RWPE2 (cell line): ENCODE measurements at regions not wholly inside any gene's neighbourhood (a gene's known extent, or its start where the extent isn't known, plus 50 kb on each side); places are given as distances from the start of the nearest gene placed in this dataset.

Experiments
- ATAC-seq: fragments of 200-7000 bp; cut with Tn5 transposase; 3 replicates; pipeline ENCODE4 v1.9.1; 2021; ENCODE audit warnings: low read depth
- DNase-seq: peaks from one replicate; pipeline ENCODE4 v3.0.0-alpha.2; 2020; ENCODE audit warnings: low spot score
- H3K27ac ChIP-seq: fragments of 450-650 bp; 2 replicates; pipeline ENCODE4 v1.5.1; 2017; ENCODE audit warnings: mild to moderate bottlenecking; ENCODE audit not compliant: poor library complexity, severe bottlenecking
- H3K27me3 ChIP-seq: fragments of 250-450 bp; sonication (Bioruptor Pico); 2 replicates; pipeline ENCODE4 v1.5.1; 2021; ENCODE audit warnings: mild to moderate bottlenecking, moderate library complexity; ENCODE audit not compliant: insufficient read depth, poor library complexity, severe bottlenecking
- H3K36me3 ChIP-seq: fragments of 250-450 bp; sonication (Bioruptor Pico); 2 replicates; pipeline ENCODE4 v1.5.1; 2020; ENCODE audit warnings: low read depth, mild to moderate bottlenecking, moderate library complexity
- H3K4me1 ChIP-seq: fragments of 250-450 bp; sonication (Bioruptor Pico); 2 replicates; pipeline ENCODE4 v1.5.1; 2021; ENCODE audit warnings: mild to moderate bottlenecking, moderate library complexity; ENCODE audit not compliant: insufficient read depth, poor library complexity, severe bottlenecking
- H3K4me3 ChIP-seq: fragments of 250-450 bp; sonication (Bioruptor Pico); 2 replicates; pipeline ENCODE4 v1.5.1; 2021; ENCODE audit warnings: mild to moderate bottlenecking, moderate library complexity; ENCODE audit not compliant: severe bottlenecking
- H3K9me3 ChIP-seq: fragments of 250-450 bp; sonication (Bioruptor Pico); 2 replicates; pipeline ENCODE4 v1.5.1; 2021; ENCODE audit warnings: mild to moderate bottlenecking, moderate library complexity; ENCODE audit not compliant: severe bottlenecking
- TF ChIP-seq, protein P1 (sequence below): fragments of 450-650 bp; IDR thresholded peaks from one replicate; pipeline ENCODE4 v1.5.1; 2017; ENCODE audit warnings: mild to moderate bottlenecking, moderate library complexity; ENCODE audit not compliant: poor library complexity, severe bottlenecking

DNA sequence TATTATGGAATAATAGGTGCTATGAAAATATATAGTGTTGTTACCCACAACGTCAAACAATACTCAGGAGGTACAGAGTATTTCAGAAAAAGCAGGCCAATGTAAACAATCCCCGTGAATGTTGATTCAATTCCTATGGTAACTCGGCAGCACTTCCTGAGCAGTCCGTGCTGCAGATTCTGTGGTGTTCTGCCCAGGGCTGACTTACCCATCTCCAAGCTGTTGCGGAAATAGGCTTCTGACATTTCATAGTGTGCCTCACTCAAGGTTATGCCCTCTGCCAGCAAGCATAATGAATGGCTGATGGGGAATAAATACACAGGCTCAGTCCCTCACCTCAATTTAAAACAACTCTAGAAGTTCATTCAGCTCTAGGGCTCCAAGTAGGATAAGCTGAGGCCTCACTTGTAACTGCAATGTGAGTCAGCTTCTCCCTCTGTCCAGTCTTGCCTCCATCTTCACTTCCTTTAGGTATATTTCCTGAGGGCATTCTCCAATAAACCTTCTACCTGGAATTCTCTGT lies 177.6 kb downstream of the GNAI1 start:
- TF ChIP-seq, protein P1, sequence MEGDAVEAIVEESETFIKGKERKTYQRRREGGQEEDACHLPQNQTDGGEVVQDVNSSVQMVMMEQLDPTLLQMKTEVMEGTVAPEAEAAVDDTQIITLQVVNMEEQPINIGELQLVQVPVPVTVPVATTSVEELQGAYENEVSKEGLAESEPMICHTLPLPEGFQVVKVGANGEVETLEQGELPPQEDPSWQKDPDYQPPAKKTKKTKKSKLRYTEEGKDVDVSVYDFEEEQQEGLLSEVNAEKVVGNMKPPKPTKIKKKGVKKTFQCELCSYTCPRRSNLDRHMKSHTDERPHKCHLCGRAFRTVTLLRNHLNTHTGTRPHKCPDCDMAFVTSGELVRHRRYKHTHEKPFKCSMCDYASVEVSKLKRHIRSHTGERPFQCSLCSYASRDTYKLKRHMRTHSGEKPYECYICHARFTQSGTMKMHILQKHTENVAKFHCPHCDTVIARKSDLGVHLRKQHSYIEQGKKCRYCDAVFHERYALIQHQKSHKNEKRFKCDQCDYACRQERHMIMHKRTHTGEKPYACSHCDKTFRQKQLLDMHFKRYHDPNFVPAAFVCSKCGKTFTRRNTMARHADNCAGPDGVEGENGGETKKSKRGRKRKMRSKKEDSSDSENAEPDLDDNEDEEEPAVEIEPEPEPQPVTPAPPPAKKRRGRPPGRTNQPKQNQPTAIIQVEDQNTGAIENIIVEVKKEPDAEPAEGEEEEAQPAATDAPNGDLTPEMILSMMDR = no peak
- ATAC-seq = peak; percentile 95
- H3K4me3 ChIP-seq = no peak overlapping the region
- no peaks in the 10 kb centered on the region for H3K36me3 ChIP-seq
- DNase-seq = no peak
- no peaks in the 10 kb centered on the region for H3K27me3 ChIP-seq
- no peaks in the 10 kb centered on the region for H3K9me3 ChIP-seq
- H3K27ac ChIP-seq = peak overlapping the region; percentile 92
- H3K4me1 ChIP-seq = peaks cover 24% of the 10 kb centered on the region

DNA sequence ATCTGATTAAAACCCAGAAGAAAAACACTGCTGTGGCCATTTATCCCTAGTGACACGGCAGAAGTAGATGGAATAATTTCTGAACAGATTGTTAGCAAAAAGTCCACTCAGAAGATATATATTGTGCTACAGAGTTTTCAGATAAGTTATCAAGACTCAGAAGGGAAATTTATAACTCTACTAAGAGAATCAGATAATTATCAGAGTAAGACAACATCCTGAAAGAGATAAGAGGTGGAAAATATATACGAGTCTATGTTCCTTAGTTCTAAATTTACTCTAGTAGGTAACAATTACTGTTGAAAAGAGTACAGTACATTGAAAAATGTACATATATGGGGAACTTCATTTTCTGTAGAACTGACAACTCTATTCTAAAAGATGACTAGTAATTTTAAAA lies 176.7 kb downstream of the GNAI1 start:
- Histone ChIP-seq H3K4me3 (no peak overlapping the region), H3K4me1 (peaks cover 24% of the 10 kb centered on the region), H3K9me3 (no peaks in the 10 kb centered on the region), H3K36me3 (no peaks in the 10 kb centered on the region), H3K27ac (peak overlapping the region; percentile 92), H3K27me3 (no peaks in the 10 kb centered on the region)
- ATAC-seq (no peak), DNase-seq (no peak)
- TF ChIP-seq, protein P1 = no peak

- H3K4me3 ChIP-seq = no peak overlapping the region
- H3K36me3 ChIP-seq = no peaks in the 10 kb centered on the region
- no peaks in the 10 kb centered on the region for H3K27me3 ChIP-seq
- TF ChIP-seq, protein P1 = no peak
- H3K9me3 ChIP-seq = no peaks in the 10 kb centered on the region
- peaks cover 24% of the 10 kb centered on the region for H3K4me1 ChIP-seq
- H3K27ac ChIP-seq = no peak overlapping the region
- DNase-seq (no peak), ATAC-seq (no peak)
These were observed 175.4 kb downstream of the GNAI1 start for GRCh38 chr7:80309971-80310549.

GRCh38 chr7:80309377-80309776 lies 174.7 kb downstream of the GNAI1 start:
- Histone ChIP-seq H3K27me3 (no peaks in the 10 kb centered on the region), H3K4me3 (no peak overlapping the region), H3K4me1 (peaks cover 24% of the 10 kb centered on the region), H3K36me3 (no peaks in the 10 kb centered on the region), H3K27ac (no peak overlapping the region), H3K9me3 (no peaks in the 10 kb centered on the region)
- no peak for DNase-seq
- TF ChIP-seq, protein P1 = no peak
- no peak for ATAC-seq

DNA sequence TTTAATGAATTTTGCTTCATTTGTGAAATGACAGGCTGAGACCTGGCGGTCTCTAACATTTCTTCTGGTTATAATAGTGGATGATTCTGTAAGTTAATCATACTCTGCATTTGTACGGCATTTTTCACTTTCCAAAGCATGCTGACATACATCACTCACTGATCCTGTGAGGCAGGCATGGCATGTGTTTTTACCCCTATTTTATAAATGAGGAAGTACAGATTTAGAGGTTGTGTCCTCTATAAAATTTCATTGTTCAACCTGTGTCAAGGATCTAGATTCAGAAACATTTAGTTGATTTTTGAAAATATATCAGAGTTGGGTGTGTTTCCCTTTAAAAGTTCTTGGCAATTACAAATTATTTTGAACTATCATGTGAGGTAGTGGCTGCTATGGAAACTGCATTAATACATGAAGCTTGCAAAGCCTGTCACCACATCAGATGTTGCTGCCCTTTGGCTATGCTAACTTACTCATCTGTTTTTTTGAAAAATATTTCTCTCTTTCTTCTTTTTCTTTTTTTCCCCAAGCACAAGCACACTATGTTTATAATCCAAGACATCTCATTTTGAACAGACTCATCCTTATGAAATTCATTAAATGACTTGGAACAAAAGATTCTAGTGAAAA lies 172.7 kb downstream of the GNAI1 start:
- no peaks in the 10 kb centered on the region for H3K27me3 ChIP-seq
- ATAC-seq = no peak
- no peak for DNase-seq
- no peak overlapping the region for H3K27ac ChIP-seq
- no peaks in the 10 kb centered on the region for H3K36me3 ChIP-seq
- H3K4me1 ChIP-seq = peaks cover 15% of the 10 kb centered on the region
- H3K4me3 ChIP-seq = no peak overlapping the region
- TF ChIP-seq, protein P1 = no peak
- no peaks in the 10 kb centered on the region for H3K9me3 ChIP-seq
